NCI-H460 (cell line): ENCODE measurements at regions not wholly inside any gene's neighbourhood (a gene's known extent, or its start where the extent isn't known, plus 50 kb on each side); places are given as distances from the start of the nearest gene placed in this dataset.
"Not testable (repeated sequence)": the region's sequence is repeated elsewhere in the genome, so short reads cannot be mapped to it uniquely, and the experiment has no call there.

Source experiments
- DNase-seq: peaks from one replicate; pipeline ENCODE4 v3.0.0-alpha.2; 2016; ENCODE audit warnings: low read depth; ENCODE audit errors: extremely low read depth

- DNase-seq: no peak
Observed at GRCh38 chr14:48229091-48229490, 553.7 kb upstream of the MDGA2 start.

GRCh38 chr14:48193893-48194292 is 518.5 kb upstream of the MDGA2 start:
- no peak for DNase-seq

GRCh38 chr14:48149624-48150023 is 474.2 kb upstream of the MDGA2 start:
- DNase-seq: not testable (repeated sequence)

- DNase-seq: no peak
Observed at GRCh38 chr14:48140804-48141203, 465.4 kb upstream of the MDGA2 start.

- DNase-seq: no peak
Observed at GRCh38 chr14:48129472-48129871, 454.1 kb upstream of the MDGA2 start.

GRCh38 chr14:48127674-48128073 is 452.3 kb upstream of the MDGA2 start:
- no peak for DNase-seq

- no peak for DNase-seq
Observed at GRCh38 chr14:48125654-48126053, 450.2 kb upstream of the MDGA2 start.

GRCh38 chr14:48113713-48114112 is 438.3 kb upstream of the MDGA2 start:
- no peak for DNase-seq

GRCh38 chr14:48111151-48111550 is 435.7 kb upstream of the MDGA2 start:
- DNase-seq: no peak

GRCh38 chr14:48107646-48108045 is 432.2 kb upstream of the MDGA2 start:
- DNase-seq: no peak

- no peak for DNase-seq
Observed at GRCh38 chr14:48096897-48097296, 421.5 kb upstream of the MDGA2 start.

GRCh38 chr14:48086516-48086915 is 411.1 kb upstream of the MDGA2 start:
- no peak for DNase-seq

- no peak for DNase-seq
Observed at GRCh38 chr14:48075487-48075886, 400.1 kb upstream of the MDGA2 start.

GRCh38 chr14:48052973-48053372 is 377.6 kb upstream of the MDGA2 start:
- no peak for DNase-seq

GRCh38 chr14:48035836-48036235 is 360.4 kb upstream of the MDGA2 start:
- no peak for DNase-seq

- DNase-seq: no peak
Observed at GRCh38 chr14:48027115-48027514, 351.7 kb upstream of the MDGA2 start.

- DNase-seq: no peak
Observed at GRCh38 chr14:48023881-48024280, 348.5 kb upstream of the MDGA2 start.

- not testable (repeated sequence) for DNase-seq
Observed at GRCh38 chr14:48011484-48011883, 336.1 kb upstream of the MDGA2 start.

GRCh38 chr14:48008646-48009045 is 333.2 kb upstream of the MDGA2 start:
- no peak for DNase-seq

GRCh38 chr14:48005986-48006385 is 330.6 kb upstream of the MDGA2 start:
- DNase-seq: no peak

- DNase-seq: no peak
Observed at GRCh38 chr14:47993883-47994282, 318.5 kb upstream of the MDGA2 start.

GRCh38 chr14:47988175-47988574 is 312.8 kb upstream of the MDGA2 start:
- no peak for DNase-seq

- no peak for DNase-seq
Observed at GRCh38 chr14:47978871-47979270, 303.5 kb upstream of the MDGA2 start.

GRCh38 chr14:47976139-47976538 is 300.7 kb upstream of the MDGA2 start:
- no peak for DNase-seq
